ENCODE measurements at regions not wholly inside any gene's neighbourhood (a gene's known extent, or its start where the extent isn't known, plus 50 kb on each side); places are given as distances from the start of the nearest gene placed in this dataset.

GRCh38 chr5:67431191-67431590, 234.6 kb upstream of the CD180 start:
- TF ChIP-seq, protein P1, sequence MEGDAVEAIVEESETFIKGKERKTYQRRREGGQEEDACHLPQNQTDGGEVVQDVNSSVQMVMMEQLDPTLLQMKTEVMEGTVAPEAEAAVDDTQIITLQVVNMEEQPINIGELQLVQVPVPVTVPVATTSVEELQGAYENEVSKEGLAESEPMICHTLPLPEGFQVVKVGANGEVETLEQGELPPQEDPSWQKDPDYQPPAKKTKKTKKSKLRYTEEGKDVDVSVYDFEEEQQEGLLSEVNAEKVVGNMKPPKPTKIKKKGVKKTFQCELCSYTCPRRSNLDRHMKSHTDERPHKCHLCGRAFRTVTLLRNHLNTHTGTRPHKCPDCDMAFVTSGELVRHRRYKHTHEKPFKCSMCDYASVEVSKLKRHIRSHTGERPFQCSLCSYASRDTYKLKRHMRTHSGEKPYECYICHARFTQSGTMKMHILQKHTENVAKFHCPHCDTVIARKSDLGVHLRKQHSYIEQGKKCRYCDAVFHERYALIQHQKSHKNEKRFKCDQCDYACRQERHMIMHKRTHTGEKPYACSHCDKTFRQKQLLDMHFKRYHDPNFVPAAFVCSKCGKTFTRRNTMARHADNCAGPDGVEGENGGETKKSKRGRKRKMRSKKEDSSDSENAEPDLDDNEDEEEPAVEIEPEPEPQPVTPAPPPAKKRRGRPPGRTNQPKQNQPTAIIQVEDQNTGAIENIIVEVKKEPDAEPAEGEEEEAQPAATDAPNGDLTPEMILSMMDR (IDR thresholded peaks at IDR 0.05), result no peak
- TF ChIP-seq POLR2A (IDR thresholded peaks at IDR 0.05), result no peak
- Histone ChIP-seq H3K9me3 (no peaks in the 10 kb centered on the region), H3K4me3 (replicated peaks in 1 of 3) (no peak overlapping the region), H3K36me3 (no peaks in the 10 kb centered on the region), H3K27ac (no peak overlapping the region), H3K4me1 (no peaks in the 10 kb centered on the region), H3K27me3 (no peaks in the 10 kb centered on the region)
- 94 to 98% methylated on average over 4 of the region's 4 CpGs for WGBS, 2 donors
- intact Hi-C loops (cut with DNase I), result no loop called here
- no peak for DNase-seq

DNA sequence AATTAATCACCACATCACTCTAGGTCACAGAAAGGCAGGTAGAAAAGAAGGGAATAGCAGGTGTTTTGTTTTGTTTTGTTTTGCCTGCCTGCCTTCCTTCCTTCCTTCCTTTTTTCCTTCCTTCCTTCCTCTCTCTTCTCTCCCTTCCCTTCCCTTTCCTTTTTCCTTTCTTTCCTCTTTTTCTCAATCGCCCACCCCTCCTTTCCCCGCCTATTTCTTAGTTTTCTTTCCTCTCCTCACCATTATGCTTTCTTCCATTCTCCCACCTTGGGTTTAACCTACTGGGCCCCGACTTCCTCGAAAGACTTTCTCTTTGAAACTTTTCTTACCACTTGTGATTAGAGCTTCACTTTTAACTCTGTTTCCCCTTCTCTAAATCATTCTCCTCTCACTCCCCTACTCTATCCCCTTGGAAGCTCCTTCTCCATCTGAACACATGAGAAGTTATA, 231.3 kb upstream of the CD180 start:
- intact Hi-C loops (cut with DNase I), result no loop called here
- Histone ChIP-seq H3K36me3 (no peaks in the 10 kb centered on the region), H3K27ac (no peak overlapping the region), H3K4me3 (replicated peaks in 1 of 3) (no peak overlapping the region), H3K27me3 (no peaks in the 10 kb centered on the region), H3K4me1 (no peaks in the 10 kb centered on the region), H3K9me3 (no peaks in the 10 kb centered on the region)
- WGBS, 2 donors, result 92 to 96% methylated on average over 4 of the region's 4 CpGs
- TF ChIP-seq, protein P1 (IDR thresholded peaks at IDR 0.05), result no peak
- no peak for TF ChIP-seq POLR2A (IDR thresholded peaks at IDR 0.05)
- no peak for DNase-seq

- intact Hi-C loops (cut with DNase I), result no loop called here
- 94 to 95% methylated on average over 2 of the region's 2 CpGs for WGBS, 2 donors
- TF ChIP-seq, protein P1 (IDR thresholded peaks at IDR 0.05), result no peak
- TF ChIP-seq POLR2A (IDR thresholded peaks at IDR 0.05), result no peak
Observed at GRCh38 chr5:67426961-67427849, 230.6 kb upstream of the CD180 start.

DNA sequence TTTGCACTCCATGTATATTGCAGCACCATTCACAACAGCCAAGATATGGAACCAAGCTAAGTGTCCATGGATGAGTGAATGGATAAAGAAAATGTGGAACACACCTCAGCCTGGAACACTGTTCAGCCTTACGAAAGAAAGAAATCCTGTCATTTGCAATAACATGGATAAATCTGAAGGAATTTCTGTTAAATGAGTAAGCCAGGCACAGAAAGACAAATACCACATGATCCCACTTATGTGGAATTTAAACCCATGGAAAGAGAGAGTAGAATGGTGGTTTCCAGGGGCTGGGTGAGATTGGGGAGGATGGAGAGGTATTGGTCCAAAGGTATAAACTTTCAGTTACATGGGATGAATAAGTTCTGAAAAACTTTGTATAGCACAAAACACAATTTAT, 228.9 kb upstream of the CD180 start:
- H3K36me3 ChIP-seq, result no peaks in the 10 kb centered on the region
- H3K4me3 ChIP-seq (replicated peaks in 1 of 3), result no peak overlapping the region
- H3K9me3 ChIP-seq, result no peaks in the 10 kb centered on the region
- no peak overlapping the region for H3K27ac ChIP-seq
- H3K4me1 ChIP-seq, result no peaks in the 10 kb centered on the region
- DNase-seq, result no peak
- WGBS, 2 donors, result 91 to 95% methylated on average over 1 of the region's 1 CpG
- intact Hi-C loops (cut with DNase I), result no loop called here
- no peaks in the 10 kb centered on the region for H3K27me3 ChIP-seq
- TF ChIP-seq, protein P1 (IDR thresholded peaks at IDR 0.05), result no peak
- TF ChIP-seq POLR2A (IDR thresholded peaks at IDR 0.05), result no peak

More at GRCh38 chr5:67426961-67427849, 230.6 kb upstream of the CD180 start:
- H3K4me3 ChIP-seq (replicated peaks in 1 of 3), result no peak overlapping the region
- no peaks in the 10 kb centered on the region for H3K4me1 ChIP-seq
- no peaks in the 10 kb centered on the region for H3K36me3 ChIP-seq
- no peak for DNase-seq
- no peaks in the 10 kb centered on the region for H3K27me3 ChIP-seq
- H3K27ac ChIP-seq, result no peak overlapping the region
- no peaks in the 10 kb centered on the region for H3K9me3 ChIP-seq

DNA sequence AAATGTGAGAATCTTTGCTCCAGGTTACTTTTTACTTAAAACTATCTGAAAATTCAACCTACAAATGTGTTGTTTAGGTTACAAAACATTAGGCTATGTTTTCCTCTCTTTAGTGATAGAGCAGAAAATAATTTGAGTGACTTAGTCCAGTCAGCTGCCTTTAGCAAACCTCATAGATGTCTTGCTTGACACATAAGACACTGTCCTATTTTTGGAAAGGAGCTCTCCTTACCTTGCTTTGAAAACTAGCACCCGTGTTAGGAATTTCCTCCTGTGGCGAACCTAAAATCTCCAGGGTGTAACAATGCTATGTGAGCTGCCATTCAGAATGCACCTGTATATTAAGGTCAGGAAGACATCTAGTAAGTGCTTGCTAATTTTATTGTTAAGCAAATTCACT, 221.2 kb upstream of the CD180 start:
- H3K4me1 ChIP-seq, result no peaks in the 10 kb centered on the region
- no peaks in the 10 kb centered on the region for H3K9me3 ChIP-seq
- no peak for TF ChIP-seq POLR2A (IDR thresholded peaks at IDR 0.05)
- TF ChIP-seq, protein P1 (IDR thresholded peaks at IDR 0.05), result no peak
- DNase-seq, result no peak
- intact Hi-C loops (cut with DNase I), result no loop called here
- 76 to 78% methylated on average over 2 of the region's 2 CpGs for WGBS, 2 donors
- H3K27ac ChIP-seq, result no peak overlapping the region
- no peaks in the 10 kb centered on the region for H3K27me3 ChIP-seq
- no peaks in the 10 kb centered on the region for H3K36me3 ChIP-seq
- H3K4me3 ChIP-seq (replicated peaks in 1 of 3), result no peak overlapping the region
